ENCODE measurements at regions not wholly inside any gene's neighbourhood (a gene's known extent, or its start where the extent isn't known, plus 50 kb on each side); places are given as distances from the start of the nearest gene placed in this dataset.
A peak's percentile ranks its signal among the peaks of the same experiment; 100 is the strongest.

DNA sequence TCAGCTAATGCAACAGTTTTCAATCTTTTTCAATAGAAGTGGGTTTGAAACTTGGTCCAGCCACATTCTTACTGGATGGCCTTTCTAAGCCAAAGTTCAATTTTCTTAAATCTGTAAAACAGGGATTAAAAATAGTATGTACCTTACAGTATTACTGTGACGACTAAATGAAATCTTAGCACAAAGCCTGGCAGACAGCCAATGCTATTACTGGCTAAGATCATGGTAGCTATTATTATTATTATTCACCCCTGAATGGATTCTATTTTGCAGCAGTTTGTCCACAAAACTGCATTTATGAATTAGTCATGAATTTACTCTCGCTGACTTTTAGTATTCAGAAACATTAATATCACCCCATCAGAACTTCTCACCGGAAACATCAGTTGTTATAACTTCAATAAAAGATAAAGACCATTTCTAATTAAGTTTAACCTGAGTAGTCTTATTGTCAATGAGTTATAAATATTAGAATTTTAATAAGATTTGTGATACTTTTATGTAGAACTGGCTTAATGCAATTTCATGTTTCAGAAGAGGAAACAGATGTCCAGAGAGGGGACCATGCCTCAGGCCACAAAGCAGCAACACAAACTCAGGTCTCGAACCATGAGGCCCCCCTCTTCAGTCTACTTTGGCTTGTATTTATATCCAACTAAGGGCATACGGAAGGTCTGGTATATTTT, 468.2 kb downstream of the ARHGEF28 start:
- Mint-ChIP-seq H3K27me3 (peaks cover 5% of the 10 kb centered on the region), H3K27ac (no peak overlapping the region), H3K4me1 (ENCODE audit: unreplicated experiment) (peaks cover 9% of the 10 kb centered on the region), H3K4me3 (no peak overlapping the region), H3K36me3 (no peaks in the 10 kb centered on the region), H3K9me3 (peaks cover 13% of the 10 kb centered on the region)
- no peak for DNase-seq (ENCODE audit: extremely low spot score, unreplicated experiment)
- TF ChIP-seq, protein P1, sequence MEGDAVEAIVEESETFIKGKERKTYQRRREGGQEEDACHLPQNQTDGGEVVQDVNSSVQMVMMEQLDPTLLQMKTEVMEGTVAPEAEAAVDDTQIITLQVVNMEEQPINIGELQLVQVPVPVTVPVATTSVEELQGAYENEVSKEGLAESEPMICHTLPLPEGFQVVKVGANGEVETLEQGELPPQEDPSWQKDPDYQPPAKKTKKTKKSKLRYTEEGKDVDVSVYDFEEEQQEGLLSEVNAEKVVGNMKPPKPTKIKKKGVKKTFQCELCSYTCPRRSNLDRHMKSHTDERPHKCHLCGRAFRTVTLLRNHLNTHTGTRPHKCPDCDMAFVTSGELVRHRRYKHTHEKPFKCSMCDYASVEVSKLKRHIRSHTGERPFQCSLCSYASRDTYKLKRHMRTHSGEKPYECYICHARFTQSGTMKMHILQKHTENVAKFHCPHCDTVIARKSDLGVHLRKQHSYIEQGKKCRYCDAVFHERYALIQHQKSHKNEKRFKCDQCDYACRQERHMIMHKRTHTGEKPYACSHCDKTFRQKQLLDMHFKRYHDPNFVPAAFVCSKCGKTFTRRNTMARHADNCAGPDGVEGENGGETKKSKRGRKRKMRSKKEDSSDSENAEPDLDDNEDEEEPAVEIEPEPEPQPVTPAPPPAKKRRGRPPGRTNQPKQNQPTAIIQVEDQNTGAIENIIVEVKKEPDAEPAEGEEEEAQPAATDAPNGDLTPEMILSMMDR (conservative IDR thresholded peaks at IDR 0.05), result no peak

DNA sequence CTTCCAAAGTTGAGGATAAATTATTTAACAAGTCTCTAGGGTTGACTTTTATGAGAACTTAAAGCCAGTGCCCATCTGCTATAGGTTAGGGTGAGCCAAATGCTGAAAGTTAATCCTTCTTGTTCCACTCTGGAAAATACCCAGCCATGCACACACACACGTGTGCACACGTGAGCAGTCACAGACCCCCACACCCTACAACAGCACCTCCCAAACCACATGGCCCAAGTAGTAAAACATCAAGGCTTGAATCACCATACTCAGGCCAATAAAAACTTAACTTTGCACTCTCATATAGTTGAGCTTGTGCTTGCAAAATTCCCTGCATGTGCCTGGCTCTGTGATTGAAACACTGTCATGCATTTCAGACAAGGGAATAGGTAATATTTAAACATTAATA, 467.6 kb downstream of the ARHGEF28 start:
- H3K36me3 Mint-ChIP-seq, result no peaks in the 10 kb centered on the region
- no peak for DNase-seq (ENCODE audit: extremely low spot score, unreplicated experiment)
- H3K27ac Mint-ChIP-seq, result no peak overlapping the region
- no peak overlapping the region for H3K4me3 Mint-ChIP-seq
- H3K9me3 Mint-ChIP-seq, result peaks cover 13% of the 10 kb centered on the region
- H3K4me1 Mint-ChIP-seq (ENCODE audit: unreplicated experiment), result peaks cover 8% of the 10 kb centered on the region
- peaks cover 8% of the 10 kb centered on the region for H3K27me3 Mint-ChIP-seq
- TF ChIP-seq, protein P1 (conservative IDR thresholded peaks at IDR 0.05), result no peak

DNA sequence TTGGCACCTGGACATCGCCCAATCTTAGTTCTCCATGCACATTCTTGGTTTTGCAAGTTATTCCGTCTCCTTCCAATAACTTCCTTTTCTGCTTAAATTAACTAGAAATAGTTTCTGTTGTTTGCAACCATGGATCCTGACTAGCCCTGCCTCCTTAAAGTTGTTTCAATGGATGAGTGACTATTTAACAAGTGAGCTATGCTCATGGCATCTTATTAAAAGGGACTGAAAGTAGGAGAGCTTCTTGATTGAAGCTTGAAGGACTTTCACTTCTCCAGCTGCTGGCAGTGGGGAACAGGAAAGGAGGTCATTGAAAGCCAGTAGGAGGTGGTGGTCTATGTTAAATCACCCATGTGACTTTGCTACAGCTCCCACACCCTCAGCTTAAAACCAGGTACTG, 466.8 kb downstream of the ARHGEF28 start:
- Mint-ChIP-seq H3K36me3 (no peaks in the 10 kb centered on the region), H3K27ac (no peak overlapping the region), H3K4me1 (ENCODE audit: unreplicated experiment) (peaks cover 6% of the 10 kb centered on the region), H3K9me3 (peaks cover 9% of the 10 kb centered on the region), H3K27me3 (peaks cover 6% of the 10 kb centered on the region), H3K4me3 (no peak overlapping the region)
- no peak for DNase-seq (ENCODE audit: extremely low spot score, unreplicated experiment)
- TF ChIP-seq, protein P1 (conservative IDR thresholded peaks at IDR 0.05), result no peak

DNA sequence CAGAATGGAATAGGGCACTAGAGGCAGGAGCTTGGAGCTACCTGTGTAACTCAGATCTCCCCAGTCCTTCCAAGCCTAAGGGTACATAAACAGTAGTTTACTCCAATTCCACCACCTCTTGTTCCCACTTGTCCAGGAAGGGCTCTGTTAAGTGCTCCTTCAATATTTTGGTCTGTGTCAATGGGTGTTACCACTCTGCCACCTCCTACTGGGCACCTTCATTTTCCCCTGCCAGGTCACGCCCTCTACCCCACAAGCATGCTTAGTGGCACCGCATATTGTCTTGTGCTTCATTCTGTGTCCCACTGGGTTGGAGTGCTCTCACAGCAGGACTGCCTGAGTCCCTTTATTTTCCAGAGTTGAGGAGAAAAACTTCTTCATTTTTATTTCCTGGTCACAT, 459.8 kb downstream of the ARHGEF28 start:
- TF ChIP-seq, protein P1 (conservative IDR thresholded peaks at IDR 0.05), result no peak
- peaks cover 42% of the 10 kb centered on the region for H3K4me1 Mint-ChIP-seq (ENCODE audit: unreplicated experiment)
- DNase-seq (ENCODE audit: extremely low spot score, unreplicated experiment), result no peak
- H3K9me3 Mint-ChIP-seq, result no peaks in the 10 kb centered on the region
- H3K27me3 Mint-ChIP-seq, result peaks cover 8% of the 10 kb centered on the region
- peak overlapping the region; percentile 61 for H3K27ac Mint-ChIP-seq
- H3K36me3 Mint-ChIP-seq, result no peaks in the 10 kb centered on the region
- H3K4me3 Mint-ChIP-seq, result no peak overlapping the region

DNA sequence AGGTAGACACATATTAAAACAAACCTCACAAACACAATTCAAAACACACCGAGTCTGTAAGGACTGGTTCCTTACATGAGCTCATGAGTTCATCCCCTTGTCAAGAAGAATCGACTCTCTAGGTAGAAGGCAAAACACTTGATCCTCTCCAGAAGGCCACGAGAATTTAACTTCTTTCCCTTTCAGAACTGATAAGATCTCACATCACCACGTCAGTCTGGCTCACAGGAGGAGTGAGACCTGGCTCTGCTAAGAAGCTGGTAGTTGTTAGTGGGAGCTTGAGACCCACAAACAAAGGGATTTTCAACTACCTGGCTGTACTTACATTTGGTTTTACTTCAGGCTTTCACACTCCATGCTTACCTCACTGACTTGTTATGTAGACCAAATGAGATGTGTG, 459.2 kb downstream of the ARHGEF28 start:
- TF ChIP-seq, protein P1 (conservative IDR thresholded peaks at IDR 0.05), result no peak
- peak overlapping the region; percentile 61 for H3K27ac Mint-ChIP-seq
- no peaks in the 10 kb centered on the region for H3K36me3 Mint-ChIP-seq
- no peak overlapping the region for H3K4me3 Mint-ChIP-seq
- no peak for DNase-seq (ENCODE audit: extremely low spot score, unreplicated experiment)
- H3K27me3 Mint-ChIP-seq, result peaks cover 8% of the 10 kb centered on the region
- peaks cover 48% of the 10 kb centered on the region for H3K4me1 Mint-ChIP-seq (ENCODE audit: unreplicated experiment)
- H3K9me3 Mint-ChIP-seq, result no peaks in the 10 kb centered on the region

All from type B pancreatic cell (in vitro differentiated cells).